OCI-M2 (cell line): ENCODE measurements at regions not wholly inside any gene's neighbourhood (a gene's known extent, or its start where the extent isn't known, plus 50 kb on each side); places are given as distances from the start of the nearest gene placed in this dataset.

ENCODE experiments used
- DNase-seq: peaks from one replicate; lab custom pipeline; 2025; ENCODE audit not compliant: unreplicated experiment; lab: John Stamatoyannopoulos, UW

DNA sequence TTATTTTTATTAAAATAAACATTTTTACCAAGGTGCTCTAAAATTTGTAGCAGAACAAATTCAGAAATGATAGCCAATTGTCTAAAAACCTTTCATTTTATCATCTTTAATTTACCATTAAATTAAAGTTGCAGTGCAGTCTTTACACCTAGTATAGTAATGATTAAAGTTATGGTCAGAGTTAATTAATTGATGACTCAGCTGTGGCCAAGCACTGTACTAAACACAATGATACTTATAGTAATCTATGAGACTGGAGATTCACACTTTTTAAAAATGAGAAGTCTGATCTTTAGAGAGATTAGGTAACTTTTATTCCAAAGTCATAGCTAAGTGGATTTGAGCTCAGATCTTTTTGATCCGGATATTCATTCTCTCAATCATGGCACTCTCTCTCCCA is 621.1 kb upstream of the MEF2C start:
- DNase-seq = no peak

DNA sequence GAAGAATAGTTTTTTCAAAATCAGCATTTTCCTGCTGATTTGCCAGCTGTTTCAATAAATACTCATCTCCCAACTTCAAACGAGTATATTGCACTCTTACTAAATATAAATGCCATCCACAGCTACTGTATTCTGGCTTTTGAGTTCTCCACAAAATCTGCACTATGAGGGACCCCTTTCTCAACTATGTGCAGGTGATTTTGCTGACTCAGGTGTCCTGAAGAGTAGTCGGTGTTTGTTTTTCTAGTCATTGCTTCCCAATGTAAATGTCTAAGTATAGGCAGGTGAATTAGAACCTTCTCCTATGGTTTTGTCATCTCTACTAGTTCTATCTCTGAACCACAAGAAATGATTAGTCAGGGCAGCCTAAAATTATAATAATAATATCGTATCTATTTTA is 616.8 kb upstream of the MEF2C start:
- no peak for DNase-seq

DNA sequence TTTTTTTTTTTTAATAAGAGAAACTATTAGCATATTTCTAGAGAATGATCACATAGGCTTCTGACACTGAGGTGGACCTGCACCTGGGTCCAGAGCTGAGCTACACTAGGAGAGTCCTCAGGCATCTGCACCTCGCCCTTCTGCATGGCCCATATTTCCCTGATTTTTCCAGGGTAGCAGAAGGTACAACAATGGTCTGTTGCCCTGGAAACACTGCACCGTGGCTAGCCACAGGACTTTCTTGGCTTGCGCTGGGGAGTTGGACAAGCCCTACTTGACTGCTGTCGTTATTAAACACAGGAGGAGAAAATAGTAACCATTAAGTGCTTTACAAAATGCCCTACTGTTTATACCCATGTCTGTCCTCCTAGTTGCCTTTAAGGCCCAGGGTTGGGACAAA is 615.7 kb upstream of the MEF2C start:
- no peak for DNase-seq

GRCh38 chr5:89493414-89493813 is 610.4 kb upstream of the MEF2C start:
- DNase-seq = no peak

DNA sequence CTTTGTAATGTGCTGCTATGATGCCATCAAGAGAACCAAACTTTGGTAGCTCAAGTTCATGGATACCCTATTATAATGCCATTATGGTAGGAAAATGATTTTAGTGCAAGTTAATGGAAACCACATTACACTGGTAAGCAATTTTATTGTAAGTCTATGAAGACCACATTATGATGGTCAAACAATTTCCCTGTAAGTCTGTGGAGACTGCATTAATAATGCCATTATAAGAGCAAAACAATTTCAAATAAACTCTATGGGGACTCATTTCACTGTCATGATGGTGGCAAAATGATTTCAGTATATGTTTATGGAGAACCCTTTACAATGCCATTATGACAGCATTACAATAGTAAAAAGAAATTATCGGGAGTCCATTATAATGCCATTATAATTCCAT is 602.0 kb upstream of the MEF2C start:
- DNase-seq = no peak

DNA sequence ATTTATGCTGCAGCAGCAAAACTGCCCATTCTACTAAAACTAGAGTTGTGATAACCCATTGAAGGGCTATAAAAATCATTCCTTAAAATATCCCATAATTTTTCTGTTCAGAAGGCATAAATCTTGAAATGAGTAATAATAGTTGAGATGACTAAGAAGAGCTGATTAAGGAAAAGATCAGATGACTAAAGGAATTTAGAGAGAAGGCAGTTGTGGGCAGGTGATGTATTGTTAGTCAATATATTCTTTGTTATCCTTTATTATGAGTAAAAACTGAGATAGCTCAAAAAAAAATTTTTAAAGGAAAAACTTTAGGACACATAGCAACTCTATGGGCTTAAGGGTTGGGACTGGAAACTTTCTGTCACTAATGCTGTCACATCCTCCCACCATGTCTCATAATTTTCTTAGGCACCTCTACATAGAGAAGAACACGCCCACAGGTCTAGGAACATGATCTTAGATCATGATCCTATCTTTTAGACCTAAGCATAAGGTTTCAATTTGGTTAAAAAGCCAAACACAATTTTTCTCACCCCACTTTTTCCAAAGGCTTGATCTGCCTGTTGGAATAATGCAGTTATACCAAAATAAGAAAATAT is 597.5 kb upstream of the MEF2C start:
- DNase-seq = no peak

- DNase-seq = no peak
Observed at GRCh38 chr5:89478851-89479250, 595.9 kb upstream of the MEF2C start.

DNA sequence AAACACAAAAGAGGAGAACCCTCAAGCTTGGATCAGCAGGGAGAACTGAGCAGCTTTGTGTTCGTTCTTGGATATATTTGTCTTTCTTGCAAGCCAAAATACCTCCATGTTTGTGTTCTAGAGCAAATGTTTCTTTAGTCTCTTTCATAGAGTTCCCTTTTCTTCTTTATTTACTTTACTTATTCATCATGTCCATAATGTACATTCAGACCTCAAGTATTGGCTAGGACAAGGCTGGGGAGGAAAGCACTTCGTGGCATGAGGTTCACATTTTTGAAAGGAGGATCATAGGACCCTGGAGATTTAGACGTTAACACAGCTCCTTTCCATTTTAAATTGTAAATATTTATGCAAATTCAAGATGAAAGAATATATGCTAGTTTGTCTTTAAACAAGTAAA is 590.2 kb upstream of the MEF2C start:
- no peak for DNase-seq

DNA sequence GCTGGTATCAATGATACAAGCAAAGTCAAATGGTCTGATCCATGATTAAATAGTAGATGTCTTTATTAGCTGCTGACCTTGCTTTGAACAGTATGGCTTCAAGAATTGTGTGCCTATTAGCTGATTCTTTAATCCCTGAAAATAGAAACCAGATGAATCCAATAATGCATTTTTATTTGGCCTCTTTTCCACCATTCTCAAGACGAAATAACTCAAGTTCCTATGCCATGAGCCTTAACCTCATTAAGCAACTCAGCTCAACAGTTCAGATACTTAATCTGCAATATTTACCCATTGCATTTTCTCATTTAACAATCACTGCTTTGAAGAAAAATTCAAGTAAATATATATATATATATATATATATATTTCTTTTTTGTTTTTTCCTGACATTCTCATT is 588.6 kb upstream of the MEF2C start:
- DNase-seq = no peak

- DNase-seq = no peak
Observed at GRCh38 chr5:89471115-89471514, 588.1 kb upstream of the MEF2C start.

GRCh38 chr5:89470658-89471057 is 587.7 kb upstream of the MEF2C start:
- no peak for DNase-seq

DNA sequence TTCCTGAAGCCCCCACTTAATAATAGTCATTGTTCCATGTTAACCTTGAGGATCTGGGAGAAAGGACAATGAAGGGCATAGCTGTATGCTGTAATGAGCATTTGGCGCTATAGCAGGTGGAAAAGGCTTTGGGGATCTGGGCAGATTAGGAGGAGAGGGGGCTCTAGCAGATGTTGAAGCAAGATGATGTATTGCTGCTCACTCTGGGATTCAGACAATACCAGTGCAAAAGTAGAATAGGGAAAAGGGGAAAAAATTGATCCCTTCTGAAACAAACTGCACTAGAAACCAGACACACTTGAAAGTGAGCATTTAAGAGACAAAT is 575.3 kb upstream of the MEF2C start:
- no peak for DNase-seq

DNA sequence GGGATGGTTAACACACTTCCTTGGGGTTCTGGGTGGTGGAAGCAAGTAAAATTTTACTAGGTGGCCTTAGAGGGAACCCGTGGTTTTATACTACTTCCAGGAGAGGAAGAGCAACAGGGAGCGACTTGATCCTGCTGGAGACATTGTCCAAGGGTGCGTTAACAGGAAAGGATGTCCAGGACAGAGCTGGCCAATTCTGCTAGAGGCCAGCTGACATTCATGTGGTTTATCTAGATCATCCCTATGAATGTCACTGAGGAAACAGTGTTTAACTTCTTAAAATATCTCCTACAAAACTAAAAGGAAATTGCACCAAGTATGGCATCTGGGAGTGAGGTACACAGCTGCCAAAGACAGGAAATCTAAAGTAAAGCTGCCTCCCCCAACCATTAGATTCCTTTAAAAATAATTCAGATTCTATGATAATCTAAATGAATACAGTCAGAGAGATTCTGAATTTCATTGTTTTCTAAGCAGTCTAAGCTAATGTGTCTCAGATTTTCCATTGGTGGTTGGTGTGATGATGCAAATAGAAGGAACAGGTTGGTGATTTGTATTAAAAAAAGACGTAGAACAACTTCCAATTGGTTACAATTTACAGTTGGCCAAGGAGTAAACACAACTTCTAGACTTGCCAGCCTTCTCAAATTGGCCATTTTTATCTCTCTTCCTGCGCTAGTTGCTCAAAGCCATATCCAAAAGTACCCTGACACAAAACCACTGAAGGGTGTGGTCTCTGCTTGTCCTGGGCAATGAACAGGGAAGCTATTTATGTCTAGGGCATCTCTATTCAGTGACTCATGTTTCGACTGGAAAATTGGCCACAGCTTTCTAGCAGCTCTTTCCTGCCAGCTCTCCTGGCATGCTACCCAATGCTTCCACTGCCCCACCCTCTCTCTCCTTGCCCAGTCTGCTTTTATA is 574.7 kb upstream of the MEF2C start:
- no peak for DNase-seq

DNA sequence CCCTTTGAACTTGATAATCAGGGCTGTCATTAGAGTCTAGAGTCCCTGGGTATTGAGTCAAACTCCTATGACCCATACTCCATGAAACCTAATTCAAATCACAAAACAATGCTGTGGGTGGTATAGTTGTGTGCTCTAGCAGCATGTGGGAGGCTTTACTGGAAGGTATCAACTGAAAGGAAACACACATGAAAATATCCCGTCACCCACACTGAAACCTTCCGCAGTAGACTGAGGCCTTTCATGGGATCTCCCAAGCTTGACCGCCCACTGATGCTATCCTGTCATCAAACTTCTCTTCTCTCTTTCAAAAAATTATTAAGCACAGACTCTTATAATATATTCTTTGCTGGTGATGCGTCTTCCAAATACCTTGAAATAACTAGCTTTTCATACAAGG is 569.1 kb upstream of the MEF2C start:
- DNase-seq = no peak

- no peak for DNase-seq
Observed at GRCh38 chr5:89451263-89451662, 568.3 kb upstream of the MEF2C start.

DNA sequence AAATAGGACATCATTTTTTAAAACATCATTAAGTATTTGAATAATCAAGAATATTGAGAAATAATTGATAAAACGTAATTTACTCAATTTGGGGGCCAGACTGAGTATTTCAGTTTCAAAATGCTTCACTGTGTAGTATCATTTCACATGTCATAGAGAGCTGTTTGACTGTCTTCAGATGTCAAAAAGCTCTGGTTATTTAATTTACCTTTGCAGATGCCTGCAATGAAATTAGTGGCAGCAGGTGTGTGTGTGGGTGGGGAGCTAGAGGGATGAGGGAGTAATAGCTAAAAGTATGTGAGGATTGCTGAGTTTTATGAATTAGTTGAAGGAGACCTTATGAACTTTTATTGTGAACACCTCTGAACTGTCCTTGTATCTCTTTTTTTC is 567.2 kb upstream of the MEF2C start:
- DNase-seq = no peak

- no peak for DNase-seq
Observed at GRCh38 chr5:89449392-89450148, 566.6 kb upstream of the MEF2C start.

DNA sequence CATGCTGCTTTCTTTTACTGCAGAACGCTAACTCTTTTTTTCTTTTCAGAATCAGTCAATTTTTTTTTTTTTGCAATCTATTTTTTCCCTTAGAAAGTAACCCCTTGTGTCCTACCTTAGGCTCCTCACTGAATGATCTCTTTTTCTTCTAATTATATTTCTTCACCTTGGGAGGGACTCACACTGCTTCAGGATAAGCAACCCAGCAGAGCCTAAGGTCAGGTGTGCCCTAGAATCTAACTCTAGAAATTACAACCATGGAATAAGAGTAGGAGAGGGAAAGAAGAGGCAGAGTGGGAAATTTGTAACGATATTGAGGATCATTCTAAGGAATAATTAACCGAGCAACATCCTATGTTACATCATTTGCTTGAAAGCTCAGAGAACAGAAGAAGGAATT is 564.0 kb upstream of the MEF2C start:
- no peak for DNase-seq

DNA sequence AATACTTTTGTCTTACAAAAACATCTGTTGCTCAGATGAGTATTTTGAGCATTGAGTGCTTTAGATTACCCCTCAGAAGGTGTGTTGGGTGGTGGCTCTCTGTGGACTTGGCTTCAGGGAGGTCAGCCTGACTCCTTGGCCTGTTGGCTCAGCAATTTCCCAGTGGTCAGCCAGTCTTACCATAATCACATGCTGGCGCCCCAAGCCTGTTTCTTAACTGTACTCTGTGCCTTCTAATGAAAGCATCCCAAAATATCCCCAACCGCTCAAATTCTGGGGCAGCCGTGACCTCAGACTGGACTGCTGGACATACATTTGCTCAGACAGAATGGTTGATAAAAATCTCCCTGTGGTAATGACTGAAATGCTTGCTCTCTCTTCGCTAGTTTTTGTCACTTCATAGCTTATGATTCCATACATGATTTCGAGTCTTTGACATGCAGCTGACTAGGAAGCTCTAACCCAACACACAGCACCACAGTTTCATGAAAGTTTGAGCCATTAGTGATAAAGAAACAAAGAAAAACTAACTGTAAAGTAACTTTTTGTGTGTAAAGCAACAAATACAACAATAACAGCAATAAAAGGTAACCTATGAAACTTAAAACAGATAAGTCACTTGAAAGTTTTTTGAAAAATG is 562.2 kb upstream of the MEF2C start:
- DNase-seq = no peak

- no peak for DNase-seq
Observed at GRCh38 chr5:89444088-89444487, 561.1 kb upstream of the MEF2C start.

DNA sequence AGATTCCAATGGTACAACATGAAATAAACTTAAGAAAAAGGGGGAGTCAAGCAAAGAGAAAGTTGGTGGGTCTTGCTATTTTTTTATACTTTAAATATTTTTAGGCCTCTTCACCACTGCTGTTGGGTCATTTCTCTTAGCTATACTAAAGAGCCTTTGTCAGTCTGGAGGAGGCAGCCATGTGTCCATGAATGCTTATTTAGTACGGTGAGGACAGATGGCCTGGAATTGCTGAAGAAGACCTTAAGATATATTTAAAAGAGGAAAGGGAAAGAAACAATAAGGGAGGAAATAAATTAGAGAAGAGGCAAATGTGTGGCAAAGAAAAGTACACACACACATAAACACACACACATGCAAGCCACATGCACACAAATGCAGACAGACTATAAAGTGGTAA is 560.5 kb upstream of the MEF2C start:
- no peak for DNase-seq

DNA sequence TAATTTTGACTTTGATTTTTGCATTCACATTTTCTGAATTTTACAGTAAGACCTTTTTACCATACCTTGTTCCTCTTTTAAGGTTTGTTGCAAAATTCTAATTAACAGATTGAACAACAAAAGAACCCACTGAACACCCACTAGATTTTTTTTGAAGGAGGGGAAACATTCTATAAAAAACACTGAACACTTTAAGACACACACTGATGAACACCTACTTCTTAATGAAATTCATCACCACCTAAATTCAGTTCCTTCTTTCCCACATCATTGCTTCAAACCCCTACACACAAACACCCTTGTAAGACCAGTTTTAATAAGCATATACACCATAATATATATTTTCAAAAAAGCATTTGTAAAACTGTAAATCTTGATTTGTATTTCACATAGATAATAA is 559.0 kb upstream of the MEF2C start:
- no peak for DNase-seq
